ENCODE measurements at regions not wholly inside any gene's neighbourhood (a gene's known extent, or its start where the extent isn't known, plus 50 kb on each side); places are given as distances from the start of the nearest gene placed in this dataset.

DNA sequence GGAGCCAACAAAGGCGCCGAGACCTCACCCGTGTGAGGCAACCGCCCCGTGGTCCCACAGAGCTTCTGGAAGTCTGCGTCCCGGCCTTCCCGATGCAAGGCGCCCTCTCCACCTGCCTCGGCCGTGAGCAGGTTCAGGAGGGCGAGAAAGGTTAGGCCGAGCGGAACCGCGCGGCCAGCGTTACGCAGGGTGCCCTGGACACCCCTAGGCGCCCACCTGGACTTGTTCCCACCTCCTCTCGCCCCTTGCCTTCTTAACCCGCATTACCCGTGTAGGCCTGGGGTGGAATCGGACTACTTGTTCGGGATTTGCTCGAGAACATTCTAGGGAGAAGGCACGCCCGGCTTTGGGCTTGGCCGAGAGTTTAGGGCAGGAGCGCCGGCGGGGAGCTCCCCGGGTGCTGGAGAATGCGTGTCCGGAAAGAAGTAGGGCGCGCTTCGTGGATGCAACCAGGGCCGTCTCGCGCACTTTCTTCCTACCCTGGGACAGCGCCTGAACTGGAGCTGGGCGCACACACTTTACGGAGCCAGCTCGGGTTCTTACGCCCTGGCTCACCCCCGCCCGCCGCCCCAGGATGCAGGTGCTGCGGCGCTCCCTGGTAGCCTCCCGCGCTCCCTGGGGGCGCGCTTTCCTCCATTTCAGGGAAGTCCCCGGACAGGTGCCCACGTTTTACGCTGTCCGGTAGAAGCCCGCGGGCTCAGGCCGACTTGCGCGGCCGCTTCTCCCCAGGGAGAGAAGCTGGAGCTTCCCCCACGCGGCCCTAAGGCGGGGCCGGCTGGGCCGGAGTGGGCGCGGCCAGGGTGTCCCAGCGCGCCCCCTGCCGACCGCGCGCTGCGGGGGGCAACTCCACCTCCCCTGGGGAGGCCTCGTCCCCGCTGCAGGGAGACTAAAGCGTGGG lies 74.5 kb downstream of the INSIG1 start:
- Histone ChIP-seq H3K23ac (ENCODE audit: low read length) (no peak overlapping the region), H3K4ac (ENCODE audit: low read depth, low read length) (no peak overlapping the region), H2BK5ac (ENCODE audit: low read length) (no peak overlapping the region), H4K8ac (ENCODE audit: low read depth, low read length) (no peak overlapping the region), H3K36me3 (ENCODE audit: control insufficient read depth, insufficient read depth, low read length) (no peaks in the 10 kb centered on the region), H3K4me1 (ENCODE audit: control insufficient read depth, low read depth, low read length) (no peaks in the 10 kb centered on the region), H2AK5ac (ENCODE audit: low read length) (no peak overlapping the region), H3K27me3 (ENCODE audit: insufficient read depth, low read length, poor library complexity) (peaks cover 66% of the 10 kb centered on the region), H3K4me3 (ENCODE audit: low read length) (no peak overlapping the region), H3K9ac (ENCODE audit: low read length) (no peak overlapping the region), H3K18ac (ENCODE audit: low read length) (no peak overlapping the region), H3K79me1 (ENCODE audit: low read length) (no peaks in the 10 kb centered on the region), H3K56ac (ENCODE audit: low read length) (no peak overlapping the region), H2BK120ac (ENCODE audit: low read depth, low read length) (no peak overlapping the region), H3K27ac (ENCODE audit: low read depth, low read length) (no peak overlapping the region), H3K79me2 (ENCODE audit: control insufficient read depth, insufficient read depth, low read length) (no peaks in the 10 kb centered on the region), H3K4me2 (ENCODE audit: low read length) (no peak overlapping the region), H4K5ac (ENCODE audit: low read length) (no peak overlapping the region), H2BK15ac (replicated peaks; ENCODE audit: low read depth) (no peak overlapping the region)
- WGBS (ENCODE audit: extremely low coverage, insufficient coverage, low lambda C conversion rate): no CpG with 5 or more reads among the region's 82 CpGs
- DNase-seq: no peak

DNA sequence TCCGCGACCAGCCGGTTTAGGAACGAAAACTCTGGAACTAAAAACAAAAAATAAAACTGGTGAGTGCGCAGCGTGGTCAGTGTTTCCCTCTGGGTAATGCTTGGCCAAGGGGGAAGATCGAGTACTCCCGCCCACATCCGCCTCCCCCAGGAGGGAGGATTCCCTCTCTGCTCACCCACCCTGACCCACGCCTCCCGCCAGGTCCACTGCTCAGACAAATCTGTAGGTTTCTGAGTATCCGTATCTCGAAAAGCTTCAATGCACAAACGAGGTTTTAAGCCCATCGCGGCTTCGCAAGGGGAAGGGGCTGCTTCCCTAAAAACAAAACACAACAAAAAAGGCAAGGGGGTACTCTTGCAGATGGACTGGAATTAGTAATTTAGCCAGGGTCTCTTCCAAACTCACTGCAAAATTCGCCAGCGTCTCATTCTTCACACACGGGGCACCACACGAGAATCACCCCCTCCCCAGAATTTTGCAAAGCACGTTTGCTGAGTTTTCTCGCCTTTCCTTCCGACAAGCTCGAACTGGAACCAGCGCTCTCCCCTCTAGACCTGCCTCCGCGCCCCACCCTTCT lies 75.2 kb downstream of the INSIG1 start:
- no peak overlapping the region for H3K4me2 ChIP-seq (ENCODE audit: low read length)
- H3K4me3 ChIP-seq (ENCODE audit: low read length): no peak overlapping the region
- H3K27me3 ChIP-seq (ENCODE audit: insufficient read depth, low read length, poor library complexity): peaks cover 73% of the 10 kb centered on the region
- no peak overlapping the region for H2BK120ac ChIP-seq (ENCODE audit: low read depth, low read length)
- no peak for DNase-seq
- no peaks in the 10 kb centered on the region for H3K79me2 ChIP-seq (ENCODE audit: control insufficient read depth, insufficient read depth, low read length)
- no peak overlapping the region for H3K9ac ChIP-seq (ENCODE audit: low read length)
- no peak overlapping the region for H3K27ac ChIP-seq (ENCODE audit: low read depth, low read length)
- no peak overlapping the region for H3K18ac ChIP-seq (ENCODE audit: low read length)
- no peak overlapping the region for H3K56ac ChIP-seq (ENCODE audit: low read length)
- no peaks in the 10 kb centered on the region for H3K36me3 ChIP-seq (ENCODE audit: control insufficient read depth, insufficient read depth, low read length)
- no CpG with 5 or more reads among the region's 28 CpGs for WGBS (ENCODE audit: extremely low coverage, insufficient coverage, low lambda C conversion rate)
- no peaks in the 10 kb centered on the region for H3K4me1 ChIP-seq (ENCODE audit: control insufficient read depth, low read depth, low read length)
- no peak overlapping the region for H2BK15ac ChIP-seq (replicated peaks; ENCODE audit: low read depth)
- no peaks in the 10 kb centered on the region for H3K79me1 ChIP-seq (ENCODE audit: low read length)
- H2BK5ac ChIP-seq (ENCODE audit: low read length): no peak overlapping the region
- H4K5ac ChIP-seq (ENCODE audit: low read length): no peak overlapping the region
- H4K8ac ChIP-seq (ENCODE audit: low read depth, low read length): no peak overlapping the region
- peak overlapping the region; percentile 24 for H3K23ac ChIP-seq (ENCODE audit: low read length)
- H3K4ac ChIP-seq (ENCODE audit: low read depth, low read length): no peak overlapping the region
- H2AK5ac ChIP-seq (ENCODE audit: low read length): no peak overlapping the region

DNA sequence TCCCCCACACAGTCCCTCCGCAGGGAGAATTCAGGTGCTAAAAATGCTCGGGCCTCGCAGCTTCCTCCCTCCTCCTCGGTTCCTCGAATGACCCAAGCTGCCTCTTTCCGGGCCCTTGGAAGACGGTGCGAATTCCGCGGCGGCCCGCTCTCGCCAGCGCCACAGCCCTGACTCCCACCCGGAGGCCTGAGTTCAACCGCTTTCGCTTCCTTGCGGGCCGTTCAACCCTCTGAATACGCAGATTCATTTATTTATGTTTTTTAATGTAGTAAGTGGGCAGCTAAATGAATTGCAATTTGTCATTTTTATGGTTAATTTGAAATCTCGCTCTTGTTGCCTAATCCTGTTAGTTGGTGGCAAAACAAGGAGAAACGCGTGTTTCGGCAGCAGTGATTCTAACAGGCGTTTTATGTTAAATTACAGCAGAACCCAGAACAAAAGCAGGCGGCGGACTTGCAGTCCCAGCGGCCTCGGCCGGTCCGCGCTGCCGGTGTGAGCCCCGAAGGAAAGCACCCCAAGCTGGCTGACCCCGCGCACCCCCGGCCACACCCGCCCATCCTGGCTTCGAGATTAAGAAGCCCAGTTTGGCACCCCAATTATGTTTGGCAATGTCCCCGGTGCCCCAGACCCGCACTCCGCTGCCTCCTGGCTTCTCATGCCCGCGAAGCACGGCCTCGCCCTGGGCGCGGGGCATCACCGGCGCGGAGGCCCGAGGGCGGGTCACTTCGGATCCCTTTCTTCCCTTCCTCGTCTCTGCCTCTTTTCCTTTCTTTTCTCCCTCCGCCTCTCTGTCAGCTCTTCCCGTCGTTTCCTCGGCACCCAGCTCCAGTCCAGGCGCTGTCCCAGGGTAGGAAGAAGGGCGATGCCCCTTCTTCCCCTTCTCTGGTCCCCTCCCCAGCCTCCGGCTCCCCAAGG lies 75.9 kb downstream of the INSIG1 start:
- H2AK5ac ChIP-seq (ENCODE audit: low read length): no peak overlapping the region
- no peaks in the 10 kb centered on the region for H3K79me2 ChIP-seq (ENCODE audit: control insufficient read depth, insufficient read depth, low read length)
- H3K27ac ChIP-seq (ENCODE audit: low read depth, low read length): no peak overlapping the region
- H3K18ac ChIP-seq (ENCODE audit: low read length): no peak overlapping the region
- no peaks in the 10 kb centered on the region for H3K79me1 ChIP-seq (ENCODE audit: low read length)
- no peak overlapping the region for H2BK120ac ChIP-seq (ENCODE audit: low read depth, low read length)
- peak; percentile 59 for DNase-seq
- WGBS (ENCODE audit: extremely low coverage, insufficient coverage, low lambda C conversion rate): no CpG with 5 or more reads among the region's 62 CpGs
- no peaks in the 10 kb centered on the region for H3K4me1 ChIP-seq (ENCODE audit: control insufficient read depth, low read depth, low read length)
- no peak overlapping the region for H3K4me3 ChIP-seq (ENCODE audit: low read length)
- H3K4me2 ChIP-seq (ENCODE audit: low read length): no peak overlapping the region
- H2BK5ac ChIP-seq (ENCODE audit: low read length): no peak overlapping the region
- no peak overlapping the region for H3K9ac ChIP-seq (ENCODE audit: low read length)
- H3K27me3 ChIP-seq (ENCODE audit: insufficient read depth, low read length, poor library complexity): peaks cover 81% of the 10 kb centered on the region
- H4K8ac ChIP-seq (ENCODE audit: low read depth, low read length): no peak overlapping the region
- no peak overlapping the region for H3K4ac ChIP-seq (ENCODE audit: low read depth, low read length)
- H4K5ac ChIP-seq (ENCODE audit: low read length): no peak overlapping the region
- no peak overlapping the region for H2BK15ac ChIP-seq (replicated peaks; ENCODE audit: low read depth)
- no peaks in the 10 kb centered on the region for H3K36me3 ChIP-seq (ENCODE audit: control insufficient read depth, insufficient read depth, low read length)
- no peak overlapping the region for H3K23ac ChIP-seq (ENCODE audit: low read length)
- H3K56ac ChIP-seq (ENCODE audit: low read length): no peak overlapping the region

GRCh38 chr7:155374276-155375252 lies 76.9 kb downstream of the INSIG1 start:
- Histone ChIP-seq H3K27ac (ENCODE audit: low read depth, low read length) (no peak overlapping the region), H3K18ac (ENCODE audit: low read length) (no peak overlapping the region), H3K36me3 (ENCODE audit: control insufficient read depth, insufficient read depth, low read length) (no peaks in the 10 kb centered on the region), H3K4ac (ENCODE audit: low read depth, low read length) (no peak overlapping the region), H3K79me1 (ENCODE audit: low read length) (no peaks in the 10 kb centered on the region), H2BK15ac (replicated peaks; ENCODE audit: low read depth) (no peak overlapping the region), H3K4me3 (ENCODE audit: low read length) (no peak overlapping the region), H2BK120ac (ENCODE audit: low read depth, low read length) (no peak overlapping the region), H3K56ac (ENCODE audit: low read length) (peak overlapping the region; percentile 22), H4K8ac (ENCODE audit: low read depth, low read length) (no peak overlapping the region), H3K27me3 (ENCODE audit: insufficient read depth, low read length, poor library complexity) (peaks cover 90% of the 10 kb centered on the region), H3K23ac (ENCODE audit: low read length) (no peak overlapping the region), H3K4me1 (ENCODE audit: control insufficient read depth, low read depth, low read length) (no peaks in the 10 kb centered on the region), H2BK5ac (ENCODE audit: low read length) (no peak overlapping the region), H4K5ac (ENCODE audit: low read length) (no peak overlapping the region), H3K4me2 (ENCODE audit: low read length) (no peak overlapping the region), H2AK5ac (ENCODE audit: low read length) (no peak overlapping the region), H3K9ac (ENCODE audit: low read length) (no peak overlapping the region), H3K79me2 (ENCODE audit: control insufficient read depth, insufficient read depth, low read length) (no peaks in the 10 kb centered on the region)
- no CpG with 5 or more reads among the region's 110 CpGs for WGBS (ENCODE audit: extremely low coverage, insufficient coverage, low lambda C conversion rate)
- no peak for DNase-seq
